H1 (cell line): ENCODE measurements at regions not wholly inside any gene's neighbourhood (a gene's known extent, or its start where the extent isn't known, plus 50 kb on each side); places are given as distances from the start of the nearest gene placed in this dataset.

Experiments used
- CHD7 ChIP-seq: fragments of 300-600 bp; sonication (generic); IDR thresholded peaks from 2 replicates; pipeline ENCODE4 v1.7.1; 2012; ENCODE audit warnings: low read length, moderate library complexity, mild to moderate bottlenecking, inconsistent platforms; ENCODE audit not compliant: insufficient replicate concordance
- CTBP2 ChIP-seq: IDR thresholded peaks from 2 replicates; pipeline ENCODE4 v1.7.0; 2011; ENCODE audit warnings: borderline replicate concordance, mild to moderate bottlenecking, moderate library complexity, mixed read lengths, low read length; ENCODE audit not compliant: insufficient read depth, insufficient read length
- NANOG ChIP-seq: IDR thresholded peaks from 2 replicates; pipeline ENCODE4 v1.6.1; 2011; ENCODE audit warnings: low read length, low read depth, mild to moderate bottlenecking, inconsistent platforms; ENCODE audit not compliant: insufficient read depth, poor library complexity, severe bottlenecking

GRCh38 chr7:50952544-50952943, 169.8 kb upstream of the GRB10 start (continued):
- no peak for TF ChIP-seq CHD7
- no peak for TF ChIP-seq NANOG
- TF ChIP-seq CTBP2: no peak
- TF ChIP-seq, all 59 proteins: peak for 0
